Stimulated activated CD8-positive, alpha-beta memory T cell treated with anti-CD3 and anti-CD28 coated beads, Interleukin-2, amount 100 ng/mL, for 48 hours (primary cell): ENCODE measurements at regions not wholly inside any gene's neighbourhood (a gene's known extent, or its start where the extent isn't known, plus 50 kb on each side); places are given as distances from the start of the nearest gene placed in this dataset.

Experiments
- DNase-seq, 2 donors: peaks; one replicate each; pipeline ENCODE4 v3.0.0-alpha.2; 2020; ENCODE audit warnings: low read depth in 2 of 2

GRCh38 chr1:29499104-29499650 lies 262.9 kb downstream of the PTPRU start:
- no peak for DNase-seq

- DNase-seq: no peak
Measured at GRCh38 chr1:29498126-29499103, 262.1 kb downstream of the PTPRU start.

- DNase-seq: no peak
Measured at GRCh38 chr1:29497395-29498125, 261.2 kb downstream of the PTPRU start.

GRCh38 chr1:29496701-29497100 lies 260.4 kb downstream of the PTPRU start:
- DNase-seq: no peak

- no peak for DNase-seq
Measured at GRCh38 chr1:29490204-29490934, 254.0 kb downstream of the PTPRU start.

- no peak for DNase-seq
Measured at GRCh38 chr1:29489471-29489870, 253.1 kb downstream of the PTPRU start.

- DNase-seq: no peak
Measured at GRCh38 chr1:29488794-29489311, 252.5 kb downstream of the PTPRU start.

GRCh38 chr1:29488086-29488793 lies 251.9 kb downstream of the PTPRU start:
- no peak for DNase-seq

- no peak for DNase-seq
Measured at GRCh38 chr1:29487291-29487690, 251.0 kb downstream of the PTPRU start.

GRCh38 chr1:29485096-29485925 lies 249.0 kb downstream of the PTPRU start:
- DNase-seq: no peak

GRCh38 chr1:29482991-29483390 lies 246.7 kb downstream of the PTPRU start:
- DNase-seq: no peak

GRCh38 chr1:29482064-29482463 lies 245.7 kb downstream of the PTPRU start:
- no peak for DNase-seq

- no peak for DNase-seq
Measured at GRCh38 chr1:29481031-29481430, 244.7 kb downstream of the PTPRU start.

- DNase-seq: no peak
Measured at GRCh38 chr1:29478879-29479278, 242.6 kb downstream of the PTPRU start.

- DNase-seq: no peak
Measured at GRCh38 chr1:29478151-29478791, 241.9 kb downstream of the PTPRU start.

GRCh38 chr1:29475326-29475725 lies 239.0 kb downstream of the PTPRU start:
- DNase-seq: no peak

GRCh38 chr1:29474274-29475244 lies 238.2 kb downstream of the PTPRU start:
- DNase-seq: no peak

GRCh38 chr1:29473161-29473855 lies 237.0 kb downstream of the PTPRU start:
- DNase-seq: no peak
